Endothelial cell of umbilical vein (primary cell): ENCODE measurements at regions not wholly inside any gene's neighbourhood (a gene's known extent, or its start where the extent isn't known, plus 50 kb on each side); places are given as distances from the start of the nearest gene placed in this dataset.

ENCODE experiments used
- BruUV-seq: library from RNA; stranded (reverse); fragments of 400-500 nt; replicated peaks from 2 replicates; lab custom pipeline; 2021; lab: Mats Ljungman, UMichigan
- CTCF ChIA-PET: fragments of 300-600, 350-600 bp; sonication (Branson Sonifier 250); formaldehyde crosslinking; loops from one replicate; lab custom pipeline; 2021; ENCODE audit warnings: antibody characterized with exemption, inconsistent platforms; lab: Charles Lee
- POLR2A ChIA-PET: fragments of 300-600, 350-600 bp; sonication (Branson Sonifier 250); formaldehyde crosslinking; loops from one replicate; lab custom pipeline; 2021; ENCODE audit warnings: antibody characterized with exemption, inconsistent platforms; lab: Charles Lee
- DNase-seq: peaks from one replicate; pipeline ENCODE4 v3.0.0-alpha.2; 2011; ENCODE audit warnings: low read depth, low spot score
- FAIRE-seq: peaks from 2 replicates; lab custom pipeline; 2011; peaks lifted over from hg19 to GRCh38; lab: Jason Lieb, UNC
- H2AFZ ChIP-seq: 2 replicates; pipeline ENCODE4 v1.6.0; 2012; ENCODE audit warnings: low read depth, low read length, control low read depth, inconsistent platforms
- H3K27ac ChIP-seq: 2 replicates; pipeline ENCODE4 v1.5.1; 2011; ENCODE audit warnings: low read depth, mild to moderate bottlenecking, control low read depth, low read length, moderate library complexity; ENCODE audit not compliant: insufficient read depth
- H3K27me3 ChIP-seq, 2 experiments: 2 replicates each; pipeline versions ENCODE4 v1.6.0 to v1.6.1; 2011; ENCODE audit warnings: low read length in 2 of 2, mixed read lengths in 1 of 2; ENCODE audit not compliant: control insufficient read depth in 2 of 2, insufficient read depth in 2 of 2
- H3K36me3 ChIP-seq, 2 experiments: 2 replicates in 1 of 2; 3 replicates in 1 of 2; pipeline ENCODE4 v1.5.1; 2011; ENCODE audit warnings: low read length in 2 of 2, mild to moderate bottlenecking in 1 of 2, moderate library complexity in 1 of 2; ENCODE audit not compliant: control insufficient read depth in 2 of 2, insufficient read depth in 2 of 2; ENCODE audit errors: extremely low read depth in 1 of 2
- H3K4me1 ChIP-seq: 3 replicates; pipeline ENCODE4 v1.5.1; 2011; ENCODE audit warnings: mild to moderate bottlenecking, low read length; ENCODE audit not compliant: control insufficient read depth, insufficient read depth; ENCODE audit errors: extremely low read depth
- H3K4me2 ChIP-seq: 2 replicates; pipeline ENCODE4 v1.6.1; 2011; ENCODE audit warnings: low read length, control low read depth, mixed read lengths; ENCODE audit not compliant: insufficient read depth
- H3K4me3 ChIP-seq, 3 experiments: fragments of 200-600 bp in 1 of 3; sonication (generic), shearing (Covaris generic) in 1 of 3; replicated peaks in 1 of 3; 2 replicates each; pipeline ENCODE4 v1.5.1; 2011 to 2016; ENCODE audit warnings: control low read depth in 3 of 3, low read length in 3 of 3, mild to moderate bottlenecking in 2 of 3, inconsistent platforms in 1 of 3, low read depth in 1 of 3, moderate library complexity in 1 of 3; ENCODE audit not compliant: insufficient read depth in 1 of 3
- H3K79me2 ChIP-seq: 2 replicates; pipeline ENCODE4 v1.6.0; 2012; ENCODE audit warnings: low read length, inconsistent platforms; ENCODE audit not compliant: control insufficient read depth, insufficient read depth
- H3K9ac ChIP-seq: replicated peaks from 2 replicates; pipeline ENCODE3; 2011; ENCODE audit warnings: low read length, control low read depth; ENCODE audit not compliant: insufficient read depth; ENCODE audit errors: extremely low read depth
- H3K9me1 ChIP-seq: replicated peaks from 3 replicates; pipeline ENCODE4 v1.6.0; 2011; ENCODE audit warnings: mild to moderate bottlenecking, low read length; ENCODE audit not compliant: control insufficient read depth, insufficient read depth; ENCODE audit errors: extremely low read depth
- H3K9me3 ChIP-seq: replicated peaks from 2 replicates; pipeline ENCODE4 v1.5.1; 2012; ENCODE audit warnings: low read length, inconsistent platforms; ENCODE audit not compliant: control insufficient read depth, insufficient read depth
- H4K20me1 ChIP-seq: replicated peaks from 2 replicates; pipeline ENCODE3; 2011; ENCODE audit warnings: mild to moderate bottlenecking, low read length; ENCODE audit not compliant: control insufficient read depth, insufficient read depth; ENCODE audit errors: extremely low read depth
- CTCF ChIP-seq, 2 donors: IDR thresholded peaks; 1 replicate in 1 of 2; 2 replicates in 1 of 2; pipeline ENCODE4 v1.5.1; 2011; ENCODE audit warnings: low read length in 2 of 2, mild to moderate bottlenecking in 2 of 2, moderate library complexity in 2 of 2, control low read depth in 1 of 2, inconsistent platforms in 1 of 2, low read depth in 1 of 2; ENCODE audit not compliant: insufficient read depth in 1 of 2; ENCODE audit errors: extremely low read depth in 1 of 2
- EZH2 ChIP-seq: IDR thresholded peaks from 2 replicates; pipeline ENCODE4 v1.6.1; 2012; ENCODE audit warnings: borderline replicate concordance, low read depth, mild to moderate bottlenecking, moderate library complexity, low read length, inconsistent platforms; ENCODE audit not compliant: severe bottlenecking
- FOS ChIP-seq: IDR thresholded peaks from 2 replicates; pipeline ENCODE4 v1.6.1; 2011; ENCODE audit warnings: mild to moderate bottlenecking, low read length, moderate library complexity, borderline replicate concordance; ENCODE audit not compliant: insufficient read depth
- GATA2 ChIP-seq: IDR thresholded peaks from 2 replicates; pipeline ENCODE4 v1.7.0; 2011; ENCODE audit warnings: low read depth, mild to moderate bottlenecking, moderate library complexity, mixed read lengths, low read length; ENCODE audit not compliant: insufficient read length, insufficient read depth
- JUN ChIP-seq: IDR thresholded peaks from 2 replicates; pipeline ENCODE4 v1.6.1; 2011; ENCODE audit warnings: borderline replicate concordance, low read depth; ENCODE audit not compliant: insufficient read length, insufficient read depth
- MAX ChIP-seq: IDR thresholded peaks from 2 replicates; pipeline ENCODE4 v1.6.1; 2011; ENCODE audit not compliant: insufficient read depth, insufficient read length
- MYC ChIP-seq: IDR thresholded peaks from one replicate; pipeline ENCODE4 v1.6.1; 2011; ENCODE audit warnings: mild to moderate bottlenecking, low read depth, low read length
- POLR2A ChIP-seq: IDR thresholded peaks from 2 replicates; pipeline ENCODE4 v1.6.1; 2012; ENCODE audit warnings: low read depth, mild to moderate bottlenecking, control low read depth, low read length
- POLR2AphosphoS5 ChIP-seq: IDR thresholded peaks from 2 replicates; pipeline ENCODE4 v1.6.1; 2012; ENCODE audit warnings: low read depth, mild to moderate bottlenecking, control low read depth, low read length, moderate library complexity; ENCODE audit not compliant: insufficient read depth
- dilution Hi-C: fragments of 300-500 bp; cut with MboI; formaldehyde crosslinking; loops from one replicate; pipeline ENCODE4 v1.15.0; 2019; ENCODE audit warnings: low sequenced_read_pairs; ENCODE audit not compliant: extremely low pct_ligation_motif_present
- intact Hi-C: fragments of 100-400 bp; cut with micrococcal nuclease; formaldehyde crosslinking; loops from one replicate; pipeline ENCODE4 v1.10.0; 2022

GRCh38 chr10:44196336-44196735 lies 188.6 kb downstream of the CXCL12 start:
- Histone ChIP-seq H3K27ac (no peak overlapping the region), H3K4me3 (no peak overlapping the region), H3K4me2 (no peak overlapping the region), H2AFZ (no peak overlapping the region), H3K79me2 (no peaks in the 10 kb centered on the region), H4K20me1 (no peaks in the 10 kb centered on the region), H3K36me3 (no peaks in the 10 kb centered on the region), H3K4me1 (no peaks in the 10 kb centered on the region), H3K27me3 (no peaks in the 10 kb centered on the region), H3K9ac (no peak overlapping the region), H3K9me1 (no peaks in the 10 kb centered on the region), H3K9me3 (no peaks in the 10 kb centered on the region)
- DNase-seq (no peak), FAIRE-seq (no peak)
- BruUV-seq = no TSS peak
- ChIA-PET CTCF (no interaction called here), POLR2A (no interaction called here)
- dilution Hi-C loops = no loop called here
- intact Hi-C loops = no loop called here
- no peak for TF ChIP-seq FOS
- no peak for TF ChIP-seq CTCF (IDR thresholded peaks at IDR 0.05; ENCODE audit: extremely low read depth in 1 of 2, insufficient read depth in 1 of 2, low read depth in 1 of 2, low read length in 2 of 2)
- TF ChIP-seq EZH2 = no peak
- no peak for TF ChIP-seq GATA2
- TF ChIP-seq MYC = no peak
- no peak for TF ChIP-seq JUN
- TF ChIP-seq POLR2AphosphoS5 = no peak
- no peak for TF ChIP-seq MAX
- TF ChIP-seq POLR2A = no peak
